Vagina (tissue), 2 donors: ENCODE measurements at regions not wholly inside any gene's neighbourhood (a gene's known extent, or its start where the extent isn't known, plus 50 kb on each side); places are given as distances from the start of the nearest gene placed in this dataset.

Experiments used
- POLR2A ChIP-seq, 2 donors: fragments of 450-650 bp; IDR thresholded peaks; one replicate each; pipeline ENCODE4 v1.6.1; 2017; ENCODE audit warnings: antibody characterized with exemption in 2 of 2, mild to moderate bottlenecking in 2 of 2, moderate library complexity in 2 of 2
- TF ChIP-seq, protein P1 (sequence below), 3 experiments: fragments of 450-650 bp in 2 of 3; fragments of 200-600 bp in 1 of 3; sonication (generic) in 1 of 3; IDR thresholded peaks; one replicate each; pipeline ENCODE4 v1.5.1; 2017 to 2019; ENCODE audit warnings: antibody characterized with exemption in 3 of 3, mild to moderate bottlenecking in 2 of 3, moderate library complexity in 2 of 3

DNA sequence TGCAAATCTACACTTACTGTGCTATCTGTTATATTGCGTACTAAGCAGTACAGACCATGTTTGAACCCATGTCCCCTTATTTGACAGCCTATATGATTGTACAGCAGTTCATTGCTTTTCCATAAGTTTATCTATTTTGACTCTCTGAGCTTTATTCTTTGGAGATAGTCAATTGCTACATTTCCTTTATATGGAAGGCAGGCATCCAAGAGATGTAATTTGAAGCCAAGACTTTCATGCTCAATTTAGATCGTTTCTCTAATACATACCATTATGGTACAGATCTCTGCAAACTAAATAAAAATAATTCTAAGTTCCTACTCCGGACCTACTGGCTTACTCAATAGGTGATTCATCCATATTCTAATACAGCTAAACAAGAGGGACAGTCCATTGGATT, 424.8 kb downstream of the TMEM38B start:
- TF ChIP-seq, protein P1, sequence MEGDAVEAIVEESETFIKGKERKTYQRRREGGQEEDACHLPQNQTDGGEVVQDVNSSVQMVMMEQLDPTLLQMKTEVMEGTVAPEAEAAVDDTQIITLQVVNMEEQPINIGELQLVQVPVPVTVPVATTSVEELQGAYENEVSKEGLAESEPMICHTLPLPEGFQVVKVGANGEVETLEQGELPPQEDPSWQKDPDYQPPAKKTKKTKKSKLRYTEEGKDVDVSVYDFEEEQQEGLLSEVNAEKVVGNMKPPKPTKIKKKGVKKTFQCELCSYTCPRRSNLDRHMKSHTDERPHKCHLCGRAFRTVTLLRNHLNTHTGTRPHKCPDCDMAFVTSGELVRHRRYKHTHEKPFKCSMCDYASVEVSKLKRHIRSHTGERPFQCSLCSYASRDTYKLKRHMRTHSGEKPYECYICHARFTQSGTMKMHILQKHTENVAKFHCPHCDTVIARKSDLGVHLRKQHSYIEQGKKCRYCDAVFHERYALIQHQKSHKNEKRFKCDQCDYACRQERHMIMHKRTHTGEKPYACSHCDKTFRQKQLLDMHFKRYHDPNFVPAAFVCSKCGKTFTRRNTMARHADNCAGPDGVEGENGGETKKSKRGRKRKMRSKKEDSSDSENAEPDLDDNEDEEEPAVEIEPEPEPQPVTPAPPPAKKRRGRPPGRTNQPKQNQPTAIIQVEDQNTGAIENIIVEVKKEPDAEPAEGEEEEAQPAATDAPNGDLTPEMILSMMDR (IDR thresholded peaks at IDR 0.05), result no peak
- no peak for TF ChIP-seq POLR2A (IDR thresholded peaks at IDR 0.05)
